Stimulated activated naive CD8-positive, alpha-beta T cell treated with anti-CD3 and anti-CD28 coated beads, Interleukin-15, Interleukin-2, amounts not matched to agents 100 U/mL and 50 U/mL, for 24 hours (primary cell): ENCODE measurements at regions not wholly inside any gene's neighbourhood (a gene's known extent, or its start where the extent isn't known, plus 50 kb on each side); places are given as distances from the start of the nearest gene placed in this dataset.
"Not testable (repeated sequence)": the region's sequence is repeated elsewhere in the genome, so short reads cannot be mapped to it uniquely, and the experiment has no call there.

Experiments used
- ATAC-seq: fragments of 150-1000 bp; cut with Tn5 transposase; one replicate; pipeline ENCODE4 v1.10.0; 2021
- DNase-seq: peaks from one replicate; pipeline ENCODE4 v3.0.0; 2021

DNA sequence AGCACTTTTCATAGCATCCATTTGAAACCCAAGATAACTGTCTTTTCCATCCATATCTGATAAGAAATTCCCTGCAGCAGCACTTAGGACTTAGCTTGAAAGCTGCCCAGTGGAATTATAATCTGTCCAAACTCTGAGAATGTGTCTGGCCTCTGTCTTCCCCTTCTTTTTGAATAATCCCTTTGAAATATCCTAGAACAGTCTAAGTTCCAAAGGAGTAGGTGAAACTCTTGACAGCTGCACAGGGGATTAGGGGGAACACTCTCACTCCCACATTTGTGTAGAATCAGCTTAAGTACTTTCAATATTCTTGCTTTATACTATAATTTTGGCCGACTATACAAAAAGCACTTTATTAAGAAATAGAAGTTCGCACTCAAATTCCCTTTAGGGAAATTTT lies 157.7 kb downstream of the PAPSS1 start:
- DNase-seq: no peak
- ATAC-seq: no peak

DNA sequence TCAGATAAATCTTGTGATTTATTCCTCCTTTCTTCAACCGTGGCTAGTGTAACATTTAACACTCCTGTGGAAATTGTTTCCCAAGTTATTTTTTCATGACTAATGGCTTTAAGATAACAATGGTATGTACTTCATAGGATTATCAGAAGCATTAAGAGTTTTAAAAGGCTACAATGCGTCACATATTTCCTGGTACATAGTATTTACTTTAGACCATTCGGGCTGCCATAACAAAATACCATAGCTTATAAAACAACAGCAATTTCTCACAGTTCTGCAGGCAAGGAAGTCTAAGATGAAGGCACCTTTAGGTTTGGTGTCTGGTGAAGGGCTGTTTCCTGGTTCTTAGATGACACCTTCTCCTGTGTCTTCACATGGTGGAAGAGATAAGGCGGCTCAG lies 158.6 kb downstream of the PAPSS1 start:
- DNase-seq: no peak

DNA sequence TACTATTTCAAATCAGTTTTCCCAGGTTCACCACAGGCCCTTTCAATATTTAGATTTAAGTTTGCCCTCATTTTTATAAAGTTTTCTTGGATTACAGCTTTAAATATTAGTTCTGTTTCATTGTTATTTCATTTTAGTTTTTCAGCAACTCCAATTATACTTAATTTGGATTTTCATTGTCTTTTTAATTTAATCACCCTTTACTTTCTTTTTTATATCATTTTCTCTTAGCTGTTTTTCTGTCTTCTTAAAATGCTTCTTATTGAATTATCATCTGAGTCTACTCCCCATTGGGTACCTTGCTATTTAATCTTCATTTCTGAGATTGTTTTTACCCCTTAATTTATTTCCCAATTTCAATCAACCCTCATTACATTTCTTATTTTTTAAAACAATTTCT lies 160.4 kb downstream of the PAPSS1 start:
- ATAC-seq (no peak), DNase-seq (no peak)

More for the DNA sequence above, 158.6 kb downstream of the PAPSS1 start:
- ATAC-seq: no peak

DNA sequence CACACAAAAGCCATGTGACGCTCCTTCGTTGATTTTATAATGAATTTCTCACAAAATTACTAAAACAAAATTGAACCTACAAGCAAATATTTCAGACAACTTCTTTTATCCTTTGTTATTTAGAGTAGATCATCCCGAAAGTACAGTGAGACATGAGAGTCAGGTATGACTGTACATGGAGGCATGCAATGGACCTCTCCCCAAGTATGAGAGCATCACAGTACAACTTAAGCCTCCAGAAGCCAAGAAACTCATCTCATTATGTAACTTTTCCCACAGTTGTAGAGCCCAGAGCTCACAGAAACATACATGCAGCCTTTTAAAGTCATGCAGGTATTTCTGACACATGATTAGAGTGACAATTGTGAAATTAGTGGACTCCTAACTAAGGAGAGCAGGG lies 167.7 kb downstream of the PAPSS1 start:
- ATAC-seq (no peak), DNase-seq (no peak)

- DNase-seq: no peak
- ATAC-seq: no peak
Observed at GRCh38 chr4:107548211-107548905, 171.7 kb downstream of the PAPSS1 start.

GRCh38 chr4:107546638-107547037 lies 173.4 kb downstream of the PAPSS1 start:
- ATAC-seq: no peak
- DNase-seq: no peak

GRCh38 chr4:107541511-107541910 lies 178.5 kb downstream of the PAPSS1 start:
- DNase-seq (no peak), ATAC-seq (no peak)

GRCh38 chr4:107531927-107532326 lies 188.1 kb downstream of the PAPSS1 start:
- DNase-seq: no peak
- no peak for ATAC-seq

DNA sequence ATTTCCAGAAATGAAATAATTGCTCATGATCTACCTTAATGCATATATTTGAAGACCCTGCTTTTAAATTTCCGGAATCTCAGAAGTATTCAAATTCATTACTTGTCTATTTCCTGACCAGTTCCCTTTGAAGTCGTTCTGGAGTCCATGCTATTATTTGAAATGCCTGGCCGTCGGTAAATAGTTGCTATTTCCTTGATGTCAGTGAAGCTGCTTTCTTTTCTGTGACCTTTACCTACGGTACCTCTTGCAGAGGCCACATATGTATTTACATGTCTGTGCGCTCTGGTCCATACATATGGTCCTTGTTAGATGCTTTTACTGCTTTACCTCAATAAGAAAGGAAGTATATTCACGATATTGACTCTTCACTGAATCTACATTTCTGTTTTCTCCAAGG lies 199.7 kb downstream of the PAPSS1 start:
- DNase-seq (no peak), ATAC-seq (no peak)

- DNase-seq (no peak), ATAC-seq (no peak)
Observed at GRCh38 chr4:107519053-107519452, 201.0 kb downstream of the PAPSS1 start.

- no peak for DNase-seq
- ATAC-seq: no peak
Observed at GRCh38 chr4:107518076-107518475, 202.0 kb downstream of the PAPSS1 start.

DNA sequence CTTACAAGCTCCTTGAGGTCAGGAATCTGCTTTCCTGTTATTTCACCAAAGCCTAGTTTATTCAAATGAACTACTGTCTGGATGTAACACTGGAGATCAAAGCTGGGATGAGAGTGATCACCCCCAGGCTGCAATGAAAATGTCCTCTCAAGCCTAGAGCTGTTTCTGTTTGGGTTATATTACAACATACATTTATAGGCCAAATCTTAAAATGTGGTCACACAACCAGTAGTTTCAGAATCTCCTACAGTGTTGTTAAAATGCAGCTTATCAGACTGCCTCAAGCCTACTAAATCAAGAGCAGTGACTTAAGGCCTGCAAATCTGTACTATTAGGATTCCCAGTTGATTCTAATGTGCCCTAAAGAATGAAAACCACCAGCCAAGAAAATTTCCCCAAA lies 207.5 kb downstream of the PAPSS1 start:
- DNase-seq: no peak
- no peak for ATAC-seq

DNA sequence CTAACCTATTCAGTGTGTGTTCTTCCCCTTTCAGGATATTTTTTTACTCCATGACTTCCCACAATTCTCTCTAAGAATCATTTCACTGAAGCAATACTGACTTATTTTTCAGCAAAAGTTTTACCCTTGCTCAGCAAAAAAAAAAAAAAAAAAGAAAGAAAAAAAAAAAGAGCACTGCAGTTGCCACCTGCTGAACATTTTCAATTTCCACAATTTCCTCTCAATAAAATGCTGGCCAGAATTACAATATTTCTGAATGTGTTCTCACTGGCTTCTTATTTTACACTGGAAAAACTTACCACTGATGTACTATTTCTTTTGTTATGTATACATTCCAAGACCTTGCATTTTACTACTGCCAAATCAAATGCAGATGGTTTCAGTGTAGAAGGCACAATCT lies 210.4 kb downstream of the PAPSS1 start:
- DNase-seq: no peak
- ATAC-seq: no peak

- ATAC-seq (no peak), DNase-seq (no peak)
Observed at GRCh38 chr4:107500551-107500950, 219.5 kb downstream of the PAPSS1 start.

DNA sequence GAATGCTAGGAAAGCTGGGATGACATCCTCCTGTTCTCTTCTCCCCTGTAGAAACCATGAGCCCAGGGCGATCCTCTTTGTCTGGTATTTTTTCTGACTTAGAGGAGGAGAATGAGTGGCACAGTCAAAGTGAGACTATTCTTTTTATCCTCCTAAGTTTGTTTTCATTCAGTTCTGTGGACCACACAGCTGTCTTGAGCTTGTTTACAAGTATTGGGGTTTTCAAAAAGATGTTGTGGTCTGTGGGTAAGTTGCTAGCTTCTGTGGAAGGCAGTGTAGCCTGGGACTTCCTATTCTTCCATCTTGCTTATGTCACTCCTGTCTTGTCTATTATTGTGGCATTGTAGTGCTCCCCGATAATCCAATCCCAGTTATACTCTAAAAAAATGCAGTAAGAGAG lies 223.0 kb downstream of the PAPSS1 start:
- no peak for DNase-seq
- no peak for ATAC-seq

DNA sequence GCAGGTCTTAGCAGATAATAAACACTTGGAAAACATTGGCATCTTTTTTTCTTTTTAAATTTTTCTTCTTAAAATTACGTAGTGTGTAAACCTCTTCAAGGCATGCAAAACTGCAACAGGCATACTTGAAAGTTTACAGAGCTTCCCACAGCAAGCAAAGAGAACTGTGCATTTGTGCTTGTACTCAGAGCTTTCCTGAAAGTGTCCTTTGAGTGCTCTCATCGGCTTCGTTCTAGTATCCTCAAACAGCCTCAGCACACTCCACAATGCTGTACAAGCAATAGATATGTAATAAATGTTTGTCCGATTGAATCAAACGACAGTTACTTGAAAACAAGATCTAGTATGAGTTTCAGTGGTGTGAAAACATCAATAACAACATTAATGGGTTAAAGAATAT lies 227.5 kb downstream of the PAPSS1 start:
- no peak for ATAC-seq
- DNase-seq: no peak

- ATAC-seq (no peak), DNase-seq (no peak)
Observed at GRCh38 chr4:107490116-107490515, 229.9 kb downstream of the PAPSS1 start.

DNA sequence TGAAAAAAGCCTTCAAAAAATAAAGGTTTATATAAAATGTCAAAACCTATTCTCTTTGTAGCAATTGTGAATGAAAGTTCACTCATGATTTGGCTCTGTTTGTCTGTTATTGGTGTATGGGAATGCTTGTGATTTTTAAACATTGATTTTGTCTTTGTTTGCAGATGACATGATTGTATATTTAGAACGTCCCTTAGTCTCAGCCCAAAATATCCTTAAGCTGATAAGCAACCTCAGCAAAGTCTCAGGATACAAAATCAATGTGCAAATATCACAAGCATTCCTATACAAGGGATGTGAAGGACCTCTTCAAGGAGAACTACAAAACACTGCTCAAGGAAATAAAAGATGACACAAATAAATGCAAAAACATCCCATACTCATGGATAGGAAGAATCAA lies 236.4 kb downstream of the PAPSS1 start:
- not testable (repeated sequence) for DNase-seq, ATAC-seq

GRCh38 chr4:107482546-107482945 lies 237.5 kb downstream of the PAPSS1 start:
- ATAC-seq (no peak), DNase-seq (no peak)

DNA sequence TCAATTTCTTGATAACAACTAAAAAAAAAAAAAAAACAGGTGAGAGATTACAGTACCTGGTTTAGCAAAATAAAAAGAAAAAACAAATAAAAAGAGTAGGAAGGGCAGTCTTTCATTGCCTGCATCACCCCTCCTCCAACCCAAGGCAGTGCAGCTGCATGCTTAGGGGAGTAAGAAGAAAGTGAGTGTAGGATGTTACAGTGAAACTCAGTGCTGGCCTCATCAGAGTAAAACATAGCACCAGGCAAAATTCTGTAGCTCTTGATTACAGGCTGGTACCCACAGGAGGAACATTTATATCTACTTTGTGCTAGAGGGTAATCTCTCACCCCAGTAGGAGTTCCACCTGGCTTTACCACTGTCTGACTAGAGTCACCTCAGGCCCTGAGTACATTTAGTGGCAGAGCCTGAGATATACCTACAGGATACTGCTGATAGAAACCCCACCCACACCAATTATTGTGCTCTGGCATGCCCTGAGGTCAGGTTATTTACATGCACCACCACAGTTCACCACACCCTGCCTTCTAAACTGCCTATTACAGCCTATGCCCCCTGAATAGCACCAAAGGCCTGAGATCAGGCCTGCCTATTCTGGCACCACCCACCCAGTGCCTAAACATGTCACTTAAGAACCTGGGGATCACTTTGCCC lies 241.6 kb downstream of the PAPSS1 start:
- ATAC-seq: no peak
- no peak for DNase-seq

- DNase-seq (no peak), ATAC-seq (no peak)
Observed at GRCh38 chr4:107473126-107473525, 246.9 kb downstream of the PAPSS1 start.

DNA sequence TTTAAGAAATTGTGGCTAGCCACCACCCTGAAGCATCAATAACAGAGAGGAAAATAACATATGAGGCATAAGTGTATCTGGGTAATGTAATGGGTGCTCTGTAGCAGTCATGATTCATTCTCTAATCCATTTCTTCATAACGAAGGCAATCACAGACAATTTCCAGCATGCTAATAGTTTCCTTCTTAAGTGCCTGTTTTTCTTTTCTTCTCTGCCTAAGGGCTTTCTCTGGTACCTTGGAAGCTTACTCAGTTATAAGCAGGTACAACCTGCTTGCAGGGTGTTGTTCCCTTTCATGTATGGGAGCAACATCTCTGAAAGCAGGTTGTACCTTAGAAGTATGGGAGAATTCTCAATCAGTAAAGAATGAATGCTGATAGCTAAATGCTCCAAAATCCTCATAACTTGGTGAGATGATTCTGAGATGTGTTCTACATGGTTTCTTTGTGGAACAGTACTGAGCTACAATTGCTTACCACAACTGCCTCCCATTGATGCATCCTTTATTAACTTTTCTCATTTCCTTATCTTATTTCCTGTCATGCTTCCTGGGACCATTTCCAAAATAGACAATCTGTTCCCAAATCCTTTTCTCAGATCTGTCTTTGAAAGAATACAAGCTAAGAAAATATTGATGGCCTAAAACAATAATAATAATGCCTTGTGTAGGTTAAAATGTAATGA lies 247.6 kb downstream of the PAPSS1 start:
- no peak for DNase-seq
- no peak for ATAC-seq

- ATAC-seq (no peak), DNase-seq (no peak)
Observed at GRCh38 chr4:107470173-107470572, 249.9 kb downstream of the PAPSS1 start.

GRCh38 chr4:107468812-107469211 lies 251.2 kb downstream of the PAPSS1 start:
- ATAC-seq (no peak), DNase-seq (no peak)
